Colonic mucosa (tissue), 4 donors: ENCODE measurements at regions not wholly inside any gene's neighbourhood (a gene's known extent, or its start where the extent isn't known, plus 50 kb on each side); places are given as distances from the start of the nearest gene placed in this dataset.

Experiments
- DNase-seq: peaks from one replicate; pipeline ENCODE4 v3.0.0-alpha.2; 2020
- H3K27ac ChIP-seq: fragments of 200-600 bp; one replicate; pipeline ENCODE4 v1.8.0; 2021
- H3K27me3 ChIP-seq: fragments of 200-600 bp; one replicate; pipeline ENCODE4 v1.8.0; 2021
- H3K36me3 ChIP-seq: fragments of 200-600 bp; one replicate; pipeline ENCODE4 v1.8.0; 2021
- H3K4me1 ChIP-seq: fragments of 200-600 bp; one replicate; pipeline ENCODE4 v1.8.0; 2021; ENCODE audit warnings: mild to moderate bottlenecking
- H3K4me3 ChIP-seq: fragments of 200-600 bp; one replicate; pipeline ENCODE4 v1.8.0; 2021
- H3K9ac ChIP-seq, 2 donors: one replicate each; pipeline ENCODE4 v1.7.0; 2013; ENCODE audit warnings: control low read depth in 2 of 2, low read depth in 2 of 2, low read length in 2 of 2
- H3K9me3 ChIP-seq: fragments of 200-600 bp; one replicate; pipeline ENCODE4 v1.8.0; 2021
- intact Hi-C: fragments of 100-400 bp; cut with DNase I; formaldehyde crosslinking; loops from one replicate; pipeline ENCODE4 v1.14.1; 2022
- TF ChIP-seq, protein P1 (sequence below): fragments of 200-600 bp; IDR thresholded peaks from one replicate; pipeline ENCODE4 v1.8.0; 2022; ENCODE audit warnings: antibody characterized with exemption, mild to moderate bottlenecking
- donor health status: healthy.
- donor health status: DM: no; HTN: no; CAD: no.
- donor health status: DM: no; HTN: no; CAD: no.

GRCh38 chr7:97401398-97401797 lies 283.9 kb downstream of the SDHAF3 start:
- no peak overlapping the region for H3K4me3 ChIP-seq
- no peak for DNase-seq
- H3K9ac ChIP-seq = no peak overlapping the region
- TF ChIP-seq, protein P1, sequence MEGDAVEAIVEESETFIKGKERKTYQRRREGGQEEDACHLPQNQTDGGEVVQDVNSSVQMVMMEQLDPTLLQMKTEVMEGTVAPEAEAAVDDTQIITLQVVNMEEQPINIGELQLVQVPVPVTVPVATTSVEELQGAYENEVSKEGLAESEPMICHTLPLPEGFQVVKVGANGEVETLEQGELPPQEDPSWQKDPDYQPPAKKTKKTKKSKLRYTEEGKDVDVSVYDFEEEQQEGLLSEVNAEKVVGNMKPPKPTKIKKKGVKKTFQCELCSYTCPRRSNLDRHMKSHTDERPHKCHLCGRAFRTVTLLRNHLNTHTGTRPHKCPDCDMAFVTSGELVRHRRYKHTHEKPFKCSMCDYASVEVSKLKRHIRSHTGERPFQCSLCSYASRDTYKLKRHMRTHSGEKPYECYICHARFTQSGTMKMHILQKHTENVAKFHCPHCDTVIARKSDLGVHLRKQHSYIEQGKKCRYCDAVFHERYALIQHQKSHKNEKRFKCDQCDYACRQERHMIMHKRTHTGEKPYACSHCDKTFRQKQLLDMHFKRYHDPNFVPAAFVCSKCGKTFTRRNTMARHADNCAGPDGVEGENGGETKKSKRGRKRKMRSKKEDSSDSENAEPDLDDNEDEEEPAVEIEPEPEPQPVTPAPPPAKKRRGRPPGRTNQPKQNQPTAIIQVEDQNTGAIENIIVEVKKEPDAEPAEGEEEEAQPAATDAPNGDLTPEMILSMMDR = no peak
- H3K36me3 ChIP-seq = no peaks in the 10 kb centered on the region
- H3K27me3 ChIP-seq = no peaks in the 10 kb centered on the region
- no peaks in the 10 kb centered on the region for H3K9me3 ChIP-seq
- no peak overlapping the region for H3K27ac ChIP-seq
- no peaks in the 10 kb centered on the region for H3K4me1 ChIP-seq
- intact Hi-C loops = no loop called here

- Histone ChIP-seq H3K36me3 (no peaks in the 10 kb centered on the region), H3K27me3 (no peaks in the 10 kb centered on the region), H3K9me3 (no peaks in the 10 kb centered on the region), H3K9ac (no peak overlapping the region), H3K27ac (no peak overlapping the region), H3K4me3 (no peak overlapping the region), H3K4me1 (no peaks in the 10 kb centered on the region)
- intact Hi-C loops = no loop called here
- TF ChIP-seq, protein P1 = no peak
- no peak for DNase-seq
Measured at GRCh38 chr7:97405835-97406234, 288.3 kb downstream of the SDHAF3 start.

DNA sequence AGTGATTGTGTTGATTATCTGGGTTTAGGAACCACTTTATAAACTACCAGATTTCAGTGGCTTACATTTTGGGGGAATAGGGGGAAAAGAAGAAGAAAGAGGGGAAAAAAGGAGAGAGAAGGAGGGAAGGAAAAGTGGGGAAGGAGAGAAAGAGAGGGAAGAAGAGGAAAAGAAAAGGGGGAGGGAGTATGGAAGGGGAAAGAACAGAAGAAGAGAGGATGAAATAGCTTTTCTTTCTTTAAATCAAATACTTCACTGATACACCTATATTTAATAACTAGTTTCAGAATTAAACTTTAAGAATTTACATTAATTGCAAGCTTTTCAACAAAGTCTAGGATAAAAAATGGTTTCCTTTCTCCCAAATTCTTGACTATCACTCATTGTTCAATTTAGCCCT lies 289.6 kb downstream of the SDHAF3 start:
- intact Hi-C loops = no loop called here
- TF ChIP-seq, protein P1 = no peak
- no peak overlapping the region for H3K9ac ChIP-seq
- no peak overlapping the region for H3K4me3 ChIP-seq
- DNase-seq = no peak
- H3K9me3 ChIP-seq = no peaks in the 10 kb centered on the region
- H3K4me1 ChIP-seq = no peaks in the 10 kb centered on the region
- no peak overlapping the region for H3K27ac ChIP-seq
- H3K36me3 ChIP-seq = no peaks in the 10 kb centered on the region
- H3K27me3 ChIP-seq = no peaks in the 10 kb centered on the region

DNA sequence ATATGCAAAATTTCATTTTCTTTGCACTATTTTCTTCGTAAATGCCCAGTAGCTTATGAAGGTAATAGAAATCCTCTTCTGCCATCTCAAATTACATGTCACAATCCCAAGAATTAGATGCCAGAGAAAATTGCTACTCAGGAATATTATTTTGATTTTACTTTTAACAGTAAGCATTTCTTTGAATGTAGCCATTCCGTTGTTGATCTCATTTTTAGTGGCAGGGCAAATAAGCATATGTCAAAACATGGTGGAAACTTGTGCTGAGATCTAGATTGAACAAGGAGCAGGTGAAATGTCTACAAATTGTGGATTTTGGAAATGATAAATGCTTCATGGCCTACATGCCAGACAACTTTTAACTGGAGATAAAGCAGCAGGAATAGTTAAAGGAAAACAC lies 291.8 kb downstream of the SDHAF3 start:
- Histone ChIP-seq H3K9me3 (no peaks in the 10 kb centered on the region), H3K9ac (no peak overlapping the region), H3K4me1 (no peaks in the 10 kb centered on the region), H3K27me3 (no peaks in the 10 kb centered on the region), H3K36me3 (no peaks in the 10 kb centered on the region), H3K4me3 (no peak overlapping the region), H3K27ac (no peak overlapping the region)
- TF ChIP-seq, protein P1 = no peak
- intact Hi-C loops = no loop called here
- no peak for DNase-seq

DNA sequence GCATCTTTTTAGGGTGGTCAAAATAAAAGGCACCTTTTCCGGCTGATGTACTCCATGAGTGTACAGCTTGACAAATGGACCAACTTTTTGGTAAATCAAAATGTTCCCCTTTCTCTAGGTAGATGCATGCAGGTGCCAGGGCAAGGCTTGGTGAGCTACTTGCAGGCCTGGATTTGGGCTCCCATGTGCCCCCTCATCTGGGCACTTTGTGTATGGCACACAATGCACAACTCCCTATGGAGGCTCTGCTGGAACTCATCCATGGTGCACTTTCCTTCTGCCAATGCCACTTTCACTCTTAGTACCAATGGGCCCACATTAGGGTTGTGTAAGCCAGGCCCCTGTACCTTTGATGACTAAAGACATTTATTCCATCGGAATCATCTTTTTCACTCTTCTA lies 300.8 kb downstream of the SDHAF3 start:
- H3K9me3 ChIP-seq = no peaks in the 10 kb centered on the region
- H3K4me1 ChIP-seq = no peaks in the 10 kb centered on the region
- H3K27ac ChIP-seq = no peak overlapping the region
- DNase-seq = no peak
- no peak overlapping the region for H3K4me3 ChIP-seq
- H3K36me3 ChIP-seq = no peaks in the 10 kb centered on the region
- no peaks in the 10 kb centered on the region for H3K27me3 ChIP-seq
- intact Hi-C loops = no loop called here
- TF ChIP-seq, protein P1 = no peak
- no peak overlapping the region for H3K9ac ChIP-seq

DNA sequence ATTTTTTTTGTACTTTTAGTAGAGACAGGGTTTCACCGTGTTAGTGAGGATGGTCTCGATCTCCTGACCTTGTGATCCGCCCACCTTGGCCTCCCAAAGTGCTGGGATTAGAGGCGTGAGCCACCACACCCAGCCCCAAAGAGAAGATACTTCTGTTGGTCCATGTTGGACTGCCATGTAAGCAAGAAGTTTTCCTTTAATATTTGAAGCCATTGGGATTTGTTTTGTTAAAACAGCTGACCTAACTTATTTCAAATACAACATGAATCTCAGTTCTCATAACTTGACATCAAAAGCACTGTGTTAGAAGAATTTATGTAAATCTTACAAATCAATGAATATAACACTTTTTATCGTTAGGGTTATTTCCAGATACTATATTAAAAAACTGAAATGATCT lies 302.4 kb downstream of the SDHAF3 start:
- intact Hi-C loops = no loop called here
- no peak overlapping the region for H3K9ac ChIP-seq
- no peaks in the 10 kb centered on the region for H3K36me3 ChIP-seq
- no peak for DNase-seq
- no peaks in the 10 kb centered on the region for H3K4me1 ChIP-seq
- no peak overlapping the region for H3K4me3 ChIP-seq
- H3K27ac ChIP-seq = no peak overlapping the region
- H3K9me3 ChIP-seq = no peaks in the 10 kb centered on the region
- TF ChIP-seq, protein P1 = no peak
- no peaks in the 10 kb centered on the region for H3K27me3 ChIP-seq
